ENCODE measurements at regions not wholly inside any gene's neighbourhood (a gene's known extent, or its start where the extent isn't known, plus 50 kb on each side); places are given as distances from the start of the nearest gene placed in this dataset.

DNA sequence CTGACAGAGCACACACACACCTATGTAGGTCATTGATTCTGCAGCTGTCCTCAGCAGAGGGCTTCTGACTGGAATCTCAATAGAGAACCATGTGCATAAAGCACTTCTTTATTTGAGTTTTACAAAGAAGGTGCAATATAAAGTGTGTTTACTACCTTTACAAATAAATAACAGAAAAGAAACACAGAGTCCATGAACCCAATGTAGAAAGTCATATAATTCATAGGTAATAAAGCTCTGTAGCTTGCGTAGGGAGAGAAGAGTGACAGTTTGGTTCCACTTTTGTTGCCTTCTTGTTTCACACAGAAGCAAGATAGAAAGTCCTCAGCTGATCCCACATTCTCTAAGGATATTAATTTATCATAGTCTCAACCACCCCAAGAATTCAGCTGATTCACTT is 149.5 kb downstream of the GABRG2 start:
- no peak overlapping the region for H3K4me3 ChIP-seq (ENCODE audit: low read depth in 2 of 2, low read length in 2 of 2)
- intact Hi-C loops (cut with micrococcal nuclease; ENCODE audit: unreplicated experiment) (no loop called here), in situ Hi-C loops (cut with HindIII; ENCODE audit: low pct_unique_long_range_greater_than_20kb, low sequenced_read_pairs) (no loop called here)
- no peaks in the 10 kb centered on the region for H3K4me1 ChIP-seq (ENCODE audit: control insufficient read depth, insufficient read depth, low read length)
- POLR2A ChIA-PET: no interaction called here
- no TSS peak for BruUV-seq (replicated peaks)
- no peak overlapping the region for H3K27ac ChIP-seq (ENCODE audit: low read length)
- no peaks in the 10 kb centered on the region for H3K27me3 ChIP-seq (ENCODE audit: control insufficient read depth, insufficient read depth, low read length)
- no peak for ATAC-seq
- no peak for DNase-seq (ENCODE audit: low read depth, low spot score)
- no peaks in the 10 kb centered on the region for H3K36me3 ChIP-seq (ENCODE audit: control insufficient read depth, insufficient read depth, low read length)
- H3K9me3 ChIP-seq (ENCODE audit: control insufficient read depth, insufficient read depth, low read depth, low read length): no peaks in the 10 kb centered on the region
- CTCF ChIA-PET: no interaction called here
- no peak for TF ChIP-seq TCF7L2 (IDR thresholded peaks at IDR 0.05; ENCODE audit: low read depth, low read length)
- no peak for TF ChIP-seq POLR2AphosphoS5 (IDR thresholded peaks at IDR 0.05; ENCODE audit: low read depth, low read length)
- no peak for TF ChIP-seq SIN3A (IDR thresholded peaks at IDR 0.05; ENCODE audit: borderline replicate concordance, insufficient read depth, low read depth, low read length)
- no peak for TF ChIP-seq REST (IDR thresholded peaks at IDR 0.05; ENCODE audit: insufficient read depth in 1 of 2, low read depth in 2 of 2, low read length in 1 of 2)
- TF ChIP-seq, protein P1, sequence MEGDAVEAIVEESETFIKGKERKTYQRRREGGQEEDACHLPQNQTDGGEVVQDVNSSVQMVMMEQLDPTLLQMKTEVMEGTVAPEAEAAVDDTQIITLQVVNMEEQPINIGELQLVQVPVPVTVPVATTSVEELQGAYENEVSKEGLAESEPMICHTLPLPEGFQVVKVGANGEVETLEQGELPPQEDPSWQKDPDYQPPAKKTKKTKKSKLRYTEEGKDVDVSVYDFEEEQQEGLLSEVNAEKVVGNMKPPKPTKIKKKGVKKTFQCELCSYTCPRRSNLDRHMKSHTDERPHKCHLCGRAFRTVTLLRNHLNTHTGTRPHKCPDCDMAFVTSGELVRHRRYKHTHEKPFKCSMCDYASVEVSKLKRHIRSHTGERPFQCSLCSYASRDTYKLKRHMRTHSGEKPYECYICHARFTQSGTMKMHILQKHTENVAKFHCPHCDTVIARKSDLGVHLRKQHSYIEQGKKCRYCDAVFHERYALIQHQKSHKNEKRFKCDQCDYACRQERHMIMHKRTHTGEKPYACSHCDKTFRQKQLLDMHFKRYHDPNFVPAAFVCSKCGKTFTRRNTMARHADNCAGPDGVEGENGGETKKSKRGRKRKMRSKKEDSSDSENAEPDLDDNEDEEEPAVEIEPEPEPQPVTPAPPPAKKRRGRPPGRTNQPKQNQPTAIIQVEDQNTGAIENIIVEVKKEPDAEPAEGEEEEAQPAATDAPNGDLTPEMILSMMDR (IDR thresholded peaks at IDR 0.05): no peak

GRCh38 chr5:162221910-162222309 is 154.3 kb downstream of the GABRG2 start:
- CTCF ChIA-PET: no interaction called here
- Histone ChIP-seq H3K4me3 (ENCODE audit: low read depth in 2 of 2, low read length in 2 of 2) (no peak overlapping the region), H3K9me3 (ENCODE audit: control insufficient read depth, insufficient read depth, low read depth, low read length) (no peaks in the 10 kb centered on the region), H3K27me3 (ENCODE audit: control insufficient read depth, insufficient read depth, low read length) (no peaks in the 10 kb centered on the region), H3K27ac (ENCODE audit: low read length) (no peak overlapping the region), H3K4me1 (ENCODE audit: control insufficient read depth, insufficient read depth, low read length) (no peaks in the 10 kb centered on the region), H3K36me3 (ENCODE audit: control insufficient read depth, insufficient read depth, low read length) (no peaks in the 10 kb centered on the region)
- in situ Hi-C loops (cut with HindIII; ENCODE audit: low pct_unique_long_range_greater_than_20kb, low sequenced_read_pairs): no loop called here
- DNase-seq (ENCODE audit: low read depth, low spot score) (no peak), ATAC-seq (no peak)
- POLR2A ChIA-PET: no interaction called here
- TF ChIP-seq, protein P1 (IDR thresholded peaks at IDR 0.05): no peak
- TF ChIP-seq REST (IDR thresholded peaks at IDR 0.05; ENCODE audit: insufficient read depth in 1 of 2, low read depth in 2 of 2, low read length in 1 of 2): no peak
- BruUV-seq (replicated peaks): no TSS peak
- intact Hi-C loops (cut with micrococcal nuclease; ENCODE audit: unreplicated experiment): no loop called here

Measured in Panc1 (cell line).